Rectal smooth muscle tissue (tissue), 1 donor: ENCODE measurements at regions not wholly inside any gene's neighbourhood (a gene's known extent, or its start where the extent isn't known, plus 50 kb on each side); places are given as distances from the start of the nearest gene placed in this dataset.

Source experiments
- H3K27ac ChIP-seq: one replicate; pipeline ENCODE4 v1.7.0; 2013; ENCODE audit warnings: low read depth, low read length, inconsistent platforms
- H3K27me3 ChIP-seq: one replicate; pipeline ENCODE4 v1.7.0; 2013; ENCODE audit warnings: low read length; ENCODE audit not compliant: control insufficient read depth, insufficient read depth
- H3K36me3 ChIP-seq: one replicate; pipeline ENCODE4 v1.7.0; 2013; ENCODE audit warnings: low read length; ENCODE audit not compliant: control insufficient read depth, insufficient read depth
- H3K4me1 ChIP-seq: one replicate; pipeline ENCODE4 v1.7.0; 2013; ENCODE audit warnings: low read length; ENCODE audit not compliant: control insufficient read depth, insufficient read depth
- H3K4me3 ChIP-seq: one replicate; pipeline ENCODE4 v1.7.0; 2013; ENCODE audit warnings: low read length
- H3K9ac ChIP-seq: one replicate; pipeline ENCODE4 v1.7.0; 2013; ENCODE audit warnings: low read length

DNA sequence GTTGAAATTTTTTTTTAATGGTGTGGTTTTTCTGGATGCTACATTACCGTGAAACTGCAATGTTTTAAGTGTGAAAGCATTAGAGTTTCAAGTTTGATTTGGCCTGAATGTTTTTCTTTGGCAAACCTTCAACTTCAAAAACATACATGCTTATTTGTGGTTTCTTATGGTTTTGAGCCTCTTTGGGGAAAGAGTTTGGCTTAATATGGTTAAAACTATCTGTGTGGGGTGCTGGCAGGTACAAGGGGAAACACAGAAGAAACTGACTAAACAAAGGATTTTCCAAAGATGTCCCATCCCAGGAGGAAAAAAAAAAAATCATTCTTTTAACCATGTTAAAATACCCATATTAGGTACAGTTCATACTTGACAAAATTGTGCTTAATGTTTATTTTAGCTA, 121.1 kb downstream of the HGF start:
- Histone ChIP-seq H3K4me1 (no peaks in the 10 kb centered on the region), H3K36me3 (no peaks in the 10 kb centered on the region), H3K9ac (no peak overlapping the region), H3K27me3 (no peaks in the 10 kb centered on the region), H3K4me3 (no peak overlapping the region), H3K27ac (no peak overlapping the region)

DNA sequence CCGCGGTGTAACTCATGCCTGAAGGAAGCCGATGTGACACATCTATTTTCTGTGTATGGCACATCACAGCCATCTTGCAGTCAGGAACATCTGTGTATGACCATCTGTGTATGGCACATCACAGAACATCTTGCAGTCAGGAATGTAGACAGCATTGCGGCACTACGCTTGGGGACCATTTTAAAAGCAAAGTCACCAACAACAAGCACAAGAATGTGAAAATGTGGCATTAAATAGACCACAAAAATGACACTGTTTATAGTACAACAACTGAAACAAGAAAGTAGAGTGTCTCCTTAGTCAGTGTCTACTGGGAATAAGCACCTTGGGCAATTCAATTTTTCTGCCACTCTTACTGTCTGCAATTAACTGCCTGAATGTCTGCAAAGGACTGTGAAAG, 124.4 kb downstream of the HGF start:
- Histone ChIP-seq H3K36me3 (no peaks in the 10 kb centered on the region), H3K27me3 (no peaks in the 10 kb centered on the region), H3K9ac (no peak overlapping the region), H3K4me3 (no peak overlapping the region), H3K4me1 (no peaks in the 10 kb centered on the region), H3K27ac (no peak overlapping the region)

DNA sequence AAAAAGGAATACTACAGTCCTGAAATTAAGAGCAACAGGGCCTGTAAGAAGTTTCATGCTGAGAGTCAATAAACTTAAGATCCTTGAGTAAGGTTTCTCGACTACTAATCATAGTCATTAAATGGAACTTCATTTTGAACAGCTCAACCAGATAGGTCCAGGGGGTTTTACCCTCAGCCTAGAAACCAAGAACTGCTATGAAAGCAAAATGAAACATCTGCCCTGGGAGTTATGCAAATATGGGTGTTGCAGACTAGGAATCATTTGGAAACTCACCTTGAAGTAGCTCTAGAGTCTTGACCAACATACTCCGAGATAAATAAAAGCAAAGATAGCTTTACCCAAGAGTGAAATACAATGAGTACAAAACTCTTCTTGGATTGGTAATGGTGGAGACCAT, 128.0 kb downstream of the HGF start:
- Histone ChIP-seq H3K4me3 (no peak overlapping the region), H3K27me3 (no peaks in the 10 kb centered on the region), H3K36me3 (no peaks in the 10 kb centered on the region), H3K4me1 (no peaks in the 10 kb centered on the region), H3K9ac (no peak overlapping the region), H3K27ac (no peak overlapping the region)

DNA sequence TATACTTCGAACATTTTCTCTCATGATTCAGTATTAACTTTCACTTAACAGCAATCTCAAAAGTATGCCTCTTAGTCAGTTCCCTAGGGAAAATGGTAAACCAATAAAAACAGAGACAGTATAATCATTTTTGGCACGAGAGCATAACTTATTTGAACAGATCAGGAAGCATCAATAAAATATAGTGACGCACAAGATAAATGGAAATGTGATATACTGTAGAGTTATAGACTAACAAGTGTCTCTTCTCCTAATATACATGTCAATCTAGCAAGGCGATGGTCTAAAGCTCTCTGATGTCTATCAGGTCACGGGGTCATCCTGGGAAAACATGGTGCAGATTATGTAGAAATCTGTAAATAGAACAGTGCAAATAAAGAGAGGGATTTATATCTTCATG, 131.6 kb downstream of the HGF start:
- H3K27me3 ChIP-seq: no peaks in the 10 kb centered on the region
- H3K9ac ChIP-seq: no peak overlapping the region
- H3K4me1 ChIP-seq: no peaks in the 10 kb centered on the region
- H3K36me3 ChIP-seq: no peaks in the 10 kb centered on the region
- no peak overlapping the region for H3K27ac ChIP-seq
- H3K4me3 ChIP-seq: no peak overlapping the region

DNA sequence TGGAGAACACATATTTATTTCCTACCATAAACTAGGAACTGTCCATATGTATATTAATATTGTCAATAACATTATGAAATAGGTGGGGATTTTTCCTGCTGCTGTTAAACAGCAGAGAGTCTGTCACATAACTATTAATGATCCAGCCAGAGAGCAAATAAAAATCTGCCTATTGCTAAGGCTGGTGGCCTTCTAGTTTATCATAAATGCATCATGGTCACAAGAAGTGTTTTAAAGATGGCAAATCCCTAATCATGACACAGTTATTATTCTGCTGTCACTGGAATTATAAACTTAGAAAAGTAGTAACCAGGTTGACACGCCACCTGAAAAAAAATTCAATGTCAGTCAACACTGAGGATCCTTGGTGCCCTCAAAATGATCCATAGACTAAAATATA, 132.3 kb downstream of the HGF start:
- H3K9ac ChIP-seq: no peak overlapping the region
- no peaks in the 10 kb centered on the region for H3K4me1 ChIP-seq
- no peak overlapping the region for H3K27ac ChIP-seq
- no peaks in the 10 kb centered on the region for H3K27me3 ChIP-seq
- no peaks in the 10 kb centered on the region for H3K36me3 ChIP-seq
- no peak overlapping the region for H3K4me3 ChIP-seq

DNA sequence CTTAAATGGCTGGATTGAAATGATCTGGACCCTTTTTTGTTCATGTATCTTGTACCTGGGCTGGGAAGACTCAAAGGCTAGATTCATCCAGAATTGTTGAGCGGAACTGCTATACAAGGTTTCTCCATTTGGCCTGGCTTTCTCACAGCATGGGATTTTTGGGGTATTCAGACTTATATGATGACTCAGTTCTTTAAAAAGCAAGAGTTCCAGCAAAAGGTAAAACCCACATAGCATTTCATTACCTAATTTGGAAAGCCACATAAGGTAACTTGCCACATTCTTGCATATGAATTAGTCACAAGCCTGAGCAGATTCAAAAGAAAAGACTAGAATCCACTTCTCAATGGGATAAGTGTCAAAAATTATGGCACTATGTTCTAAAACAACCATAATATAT, 137.4 kb downstream of the HGF start:
- Histone ChIP-seq H3K27me3 (no peaks in the 10 kb centered on the region), H3K36me3 (no peaks in the 10 kb centered on the region), H3K4me3 (no peak overlapping the region), H3K27ac (no peak overlapping the region), H3K4me1 (no peaks in the 10 kb centered on the region), H3K9ac (no peak overlapping the region)

DNA sequence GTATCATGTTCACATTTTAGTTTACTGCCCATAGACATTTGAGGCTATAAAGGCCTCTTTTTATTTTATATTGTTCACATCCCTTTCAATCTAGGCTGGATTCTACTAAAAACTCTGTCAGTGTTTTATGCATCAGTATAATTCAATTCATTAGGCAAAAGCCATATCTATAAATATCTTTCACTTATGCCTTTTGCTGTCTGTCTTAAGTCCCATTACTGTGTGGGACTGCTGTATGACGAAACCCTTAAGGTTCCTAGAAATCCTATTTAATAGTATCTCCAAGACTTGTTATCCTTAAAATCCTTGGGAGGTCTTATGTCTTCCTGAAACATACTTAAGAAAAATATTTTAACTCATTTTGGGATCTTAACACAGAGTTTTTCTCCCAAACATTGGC, 139.2 kb downstream of the HGF start:
- Histone ChIP-seq H3K9ac (no peak overlapping the region), H3K4me1 (no peaks in the 10 kb centered on the region), H3K27ac (no peak overlapping the region), H3K4me3 (no peak overlapping the region), H3K36me3 (no peaks in the 10 kb centered on the region), H3K27me3 (no peaks in the 10 kb centered on the region)

DNA sequence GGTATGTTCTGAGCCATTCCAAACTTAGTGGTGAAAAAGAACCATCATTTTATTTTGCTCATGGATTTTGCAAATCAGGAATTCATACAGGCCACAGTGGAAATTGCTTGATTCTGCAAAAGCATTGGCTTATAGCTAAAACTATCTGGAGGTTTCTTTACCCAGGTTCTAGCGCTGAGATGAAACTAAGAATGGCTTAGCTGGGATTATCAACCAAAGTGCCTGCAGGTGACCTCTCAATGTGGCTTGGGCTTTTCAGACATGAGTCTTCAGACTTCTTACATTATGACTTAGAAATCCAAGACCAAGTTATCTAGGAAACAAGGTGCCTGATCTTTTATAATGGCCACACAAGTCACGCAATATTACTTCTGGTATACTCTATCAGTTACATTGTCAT, 140.1 kb downstream of the HGF start:
- no peak overlapping the region for H3K27ac ChIP-seq
- H3K4me1 ChIP-seq: no peaks in the 10 kb centered on the region
- no peak overlapping the region for H3K4me3 ChIP-seq
- H3K9ac ChIP-seq: no peak overlapping the region
- no peaks in the 10 kb centered on the region for H3K36me3 ChIP-seq
- no peaks in the 10 kb centered on the region for H3K27me3 ChIP-seq

DNA sequence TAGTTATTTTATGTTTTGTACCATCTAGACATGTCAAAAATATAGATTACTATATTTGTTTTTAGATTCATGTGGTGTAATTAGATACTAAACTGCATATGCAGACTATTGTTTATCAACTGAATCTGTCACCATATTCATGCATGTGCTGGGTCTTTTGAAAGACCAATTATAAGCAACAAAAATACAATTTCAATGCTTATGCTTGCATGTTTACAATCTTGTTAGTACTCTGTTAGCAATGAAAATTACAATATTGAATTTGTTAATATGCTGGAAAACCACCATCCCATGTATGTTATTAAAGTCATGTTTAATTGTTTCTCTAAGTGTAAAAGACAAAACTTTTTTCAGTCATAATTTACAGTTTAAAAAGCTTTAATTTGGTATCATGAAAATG, 140.9 kb downstream of the HGF start:
- Histone ChIP-seq H3K4me1 (no peaks in the 10 kb centered on the region), H3K27me3 (no peaks in the 10 kb centered on the region), H3K4me3 (no peak overlapping the region), H3K9ac (no peak overlapping the region), H3K27ac (no peak overlapping the region), H3K36me3 (no peaks in the 10 kb centered on the region)

DNA sequence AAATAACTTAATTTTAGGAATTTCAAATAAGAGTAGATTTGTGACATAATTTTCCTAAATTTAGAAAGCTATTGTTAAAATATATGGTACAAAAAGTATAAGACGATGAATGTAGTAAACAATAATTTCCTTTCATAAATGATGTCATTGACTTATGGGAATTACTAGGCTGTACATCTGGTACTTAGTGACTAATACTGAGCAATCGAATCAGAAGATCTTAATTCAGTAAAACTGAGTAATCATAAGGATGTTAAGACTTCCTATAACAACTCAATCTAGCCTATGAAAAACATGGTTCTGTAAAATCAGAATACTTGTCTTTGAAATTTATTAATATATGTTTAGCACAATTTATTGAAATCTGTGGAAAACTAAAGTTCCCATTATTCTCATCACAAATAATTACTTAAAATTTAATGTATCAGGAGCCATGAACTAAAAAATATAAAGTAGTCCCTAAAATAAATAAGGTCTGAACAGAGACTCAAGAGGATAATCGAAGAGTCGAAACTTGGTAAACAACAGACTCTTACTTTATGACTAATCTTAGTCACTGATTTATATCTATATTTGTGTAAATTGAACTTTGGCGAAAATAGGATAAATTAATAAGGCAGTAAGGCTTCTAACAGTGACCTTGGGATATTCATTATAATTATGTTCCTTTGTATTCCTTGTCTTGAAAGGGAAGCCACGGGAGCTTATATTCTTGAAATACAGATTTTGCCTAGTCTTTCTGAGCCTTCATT, 142.1 kb downstream of the HGF start:
- no peaks in the 10 kb centered on the region for H3K27me3 ChIP-seq
- no peaks in the 10 kb centered on the region for H3K4me1 ChIP-seq
- H3K9ac ChIP-seq: no peak overlapping the region
- H3K27ac ChIP-seq: no peak overlapping the region
- no peak overlapping the region for H3K4me3 ChIP-seq
- H3K36me3 ChIP-seq: no peaks in the 10 kb centered on the region

DNA sequence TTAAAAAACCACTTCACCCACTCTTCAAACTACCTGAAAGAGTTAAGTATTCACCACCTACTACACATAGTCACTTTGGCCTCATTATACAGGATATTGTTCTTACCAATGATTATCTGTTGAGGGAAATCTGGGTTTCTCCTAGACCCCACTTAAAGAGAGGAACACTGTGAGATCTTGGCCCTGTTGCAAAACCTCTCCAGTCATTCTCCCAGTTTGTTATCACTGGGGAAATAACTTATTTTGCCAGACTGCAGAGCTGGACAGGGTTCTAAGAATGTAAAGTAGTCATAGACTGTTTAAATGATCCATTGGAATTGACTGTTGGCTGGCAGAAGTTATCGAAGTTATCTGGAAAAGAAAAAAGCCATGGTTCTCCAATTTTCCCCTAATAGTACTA, 143.8 kb downstream of the HGF start:
- no peak overlapping the region for H3K4me3 ChIP-seq
- H3K36me3 ChIP-seq: no peaks in the 10 kb centered on the region
- no peaks in the 10 kb centered on the region for H3K27me3 ChIP-seq
- H3K27ac ChIP-seq: no peak overlapping the region
- no peaks in the 10 kb centered on the region for H3K4me1 ChIP-seq
- no peak overlapping the region for H3K9ac ChIP-seq

DNA sequence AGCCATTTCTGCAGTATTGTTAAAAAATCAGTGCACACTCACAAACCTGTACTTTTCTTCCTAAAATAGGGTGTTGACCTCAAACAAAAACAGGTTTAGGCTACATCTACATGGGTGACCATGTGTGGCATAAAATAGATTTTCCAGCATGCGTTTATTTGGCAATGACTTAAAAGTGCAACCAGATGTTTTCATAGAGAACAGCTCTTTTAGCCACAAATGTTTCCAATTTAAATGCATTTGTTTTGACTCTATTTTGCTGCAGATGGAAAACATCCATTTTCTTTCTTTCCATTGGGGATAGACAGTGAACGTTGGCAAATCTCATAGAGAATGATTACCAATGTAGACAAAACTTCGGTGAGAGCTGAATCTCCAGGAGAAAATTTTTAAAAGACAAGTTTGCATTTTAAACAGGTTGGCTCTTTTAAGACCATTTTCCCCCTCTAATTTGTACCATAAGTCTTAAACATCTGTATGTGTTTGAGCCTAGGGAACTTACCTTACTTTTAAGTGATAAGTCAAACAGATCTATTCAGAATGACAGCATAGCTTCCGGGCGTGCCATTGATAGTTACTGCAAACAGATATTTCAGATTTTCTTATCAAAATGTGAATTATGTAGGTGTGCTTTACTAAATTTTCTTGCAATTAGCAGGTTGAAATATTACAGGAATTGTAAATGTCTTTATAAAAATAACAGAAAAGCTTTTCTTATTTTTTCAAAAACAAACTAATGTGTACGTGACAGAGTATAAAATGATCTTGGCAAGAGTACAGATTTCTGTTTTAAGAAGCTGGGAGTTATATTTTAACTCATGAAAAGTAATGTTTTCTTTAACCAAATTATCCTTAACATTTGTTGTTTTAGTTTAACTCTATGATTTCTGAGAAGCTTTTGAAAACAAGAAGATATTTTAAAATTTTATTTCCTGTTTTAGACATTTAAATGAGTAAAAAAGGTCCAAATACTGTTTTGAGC, 144.9 kb downstream of the HGF start:
- Histone ChIP-seq H3K9ac (no peak overlapping the region), H3K4me3 (no peak overlapping the region), H3K27ac (no peak overlapping the region), H3K27me3 (no peaks in the 10 kb centered on the region), H3K4me1 (no peaks in the 10 kb centered on the region), H3K36me3 (no peaks in the 10 kb centered on the region)
